GM08714 (cell line): ENCODE measurements at regions not wholly inside any gene's neighbourhood (a gene's known extent, or its start where the extent isn't known, plus 50 kb on each side); places are given as distances from the start of the nearest gene placed in this dataset.

Source experiments
- H3K4me3 ChIP-seq: fragments of 200-500 bp; sonication (Bioruptor generic); 2 replicates; pipeline ENCODE4 v1.5.1; 2014; ENCODE audit warnings: mild to moderate bottlenecking, low read length, inconsistent platforms
- ZNF274 ChIP-seq: IDR thresholded peaks from 2 replicates; pipeline ENCODE4 v1.6.1; 2012; ENCODE audit warnings: mild to moderate bottlenecking, low read depth, low read length

GRCh38 chr12:107317751-107318555, 224.6 kb upstream of the CRY1 start:
- no peak for TF ChIP-seq ZNF274
- H3K4me3 ChIP-seq = peak overlapping the region; percentile 26; the same call in 1 of the 2 replicates

- H3K4me3 ChIP-seq = peak overlapping the region; percentile 26; the same call in 1 of the 2 replicates
- no peak for TF ChIP-seq ZNF274
Observed at GRCh38 chr12:107318556-107318805, 225.1 kb upstream of the CRY1 start.

- no peak for TF ChIP-seq ZNF274
- H3K4me3 ChIP-seq = no peak overlapping the region; the same call in 1 of the 2 replicates
Observed at GRCh38 chr12:107318806-107319532, 225.6 kb upstream of the CRY1 start.

- TF ChIP-seq ZNF274 = no peak
- no peak overlapping the region for H3K4me3 ChIP-seq
Observed at GRCh38 chr12:107319533-107320032, 226.2 kb upstream of the CRY1 start.

GRCh38 chr12:107320033-107320928, 226.9 kb upstream of the CRY1 start:
- no peak for TF ChIP-seq ZNF274
- H3K4me3 ChIP-seq = no peak overlapping the region

- H3K4me3 ChIP-seq = no peak overlapping the region
Observed at GRCh38 chr12:107320929-107321631, 227.7 kb upstream of the CRY1 start.

GRCh38 chr12:107322063-107322462, 228.7 kb upstream of the CRY1 start:
- TF ChIP-seq ZNF274 = no peak
- H3K4me3 ChIP-seq = no peak overlapping the region

More at GRCh38 chr12:107320929-107321631, 227.7 kb upstream of the CRY1 start:
- no peak for TF ChIP-seq ZNF274

GRCh38 chr12:107325075-107325608, 231.8 kb upstream of the CRY1 start:
- H3K4me3 ChIP-seq = no peak overlapping the region
- no peak for TF ChIP-seq ZNF274

- H3K4me3 ChIP-seq = no peak overlapping the region
- no peak for TF ChIP-seq ZNF274
Observed at GRCh38 chr12:107326237-107326636, 232.9 kb upstream of the CRY1 start.

- H3K4me3 ChIP-seq = no peak overlapping the region
- TF ChIP-seq ZNF274 = no peak
Observed at GRCh38 chr12:107327651-107328182, 234.4 kb upstream of the CRY1 start.

GRCh38 chr12:107328442-107329133, 235.2 kb upstream of the CRY1 start:
- no peak for TF ChIP-seq ZNF274
- no peak overlapping the region for H3K4me3 ChIP-seq

GRCh38 chr12:107329569-107330324, 236.4 kb upstream of the CRY1 start:
- no peak for TF ChIP-seq ZNF274
- no peak overlapping the region for H3K4me3 ChIP-seq
